Psoas muscle (tissue), 7 donors: ENCODE measurements at regions not wholly inside any gene's neighbourhood (a gene's known extent, or its start where the extent isn't known, plus 50 kb on each side); places are given as distances from the start of the nearest gene placed in this dataset.
"Not testable (repeated sequence)": the region's sequence is repeated elsewhere in the genome, so short reads cannot be mapped to it uniquely, and the experiment has no call there.

Source experiments
- ATAC-seq, 4 donors: fragments of 200-7000 bp; cut with Tn5 transposase; one replicate each; pipeline ENCODE4 v1.9.1; 2020; ENCODE audit warnings: moderate library complexity in 3 of 4, mild to moderate bottlenecking in 2 of 4
- DNase-seq, 2 donors: peaks; one replicate each; pipeline ENCODE4 v3.0.0-alpha.2; 2020
- H3K27ac ChIP-seq: fragments of 200-600 bp; one replicate; pipeline ENCODE4 v1.8.0; 2022
- H3K27me3 ChIP-seq, 3 donors: fragments of 200-600 bp in 1 of 3; one replicate each; pipeline versions ENCODE4 v1.6.1 to v1.8.0; 2013 to 2022; ENCODE audit warnings: low read length in 2 of 3, mild to moderate bottlenecking in 2 of 3, moderate library complexity in 1 of 3; ENCODE audit not compliant: insufficient read depth in 3 of 3
- H3K36me3 ChIP-seq, 2 donors: fragments of 200-600 bp in 1 of 2; one replicate each; pipeline versions ENCODE4 v1.6.1 to v1.8.0; 2013 to 2022; ENCODE audit warnings: low read depth in 1 of 2, mild to moderate bottlenecking in 1 of 2, moderate library complexity in 1 of 2; ENCODE audit not compliant: insufficient read depth in 1 of 2
- H3K4me1 ChIP-seq: fragments of 200-600 bp; one replicate; pipeline ENCODE4 v1.8.0; 2022
- H3K4me3 ChIP-seq: fragments of 200-600 bp; one replicate; pipeline ENCODE4 v1.8.0; 2022; ENCODE audit warnings: mild to moderate bottlenecking
- H3K9me3 ChIP-seq: fragments of 200-600 bp; one replicate; pipeline ENCODE4 v1.8.0; 2022
- WGBS, 3 donors: extraction: QIAGEN DNeasy Blood & Tissue Kit; methylation state at CpG; one replicate each; pipeline versions ENCODE4 v1.1.6 to v1.1.7; 2013; 5-methylcytosine and 5-hydroxymethylcytosine counted together
- intact Hi-C, 2 donors: fragments of 100-400 bp; cut with DNase I; formaldehyde crosslinking; loops; one replicate each; pipeline versions ENCODE4 v1.11.0 to v1.14.2; 2022
- TF ChIP-seq, protein P1 (sequence below): fragments of 200-600 bp; IDR thresholded peaks from one replicate; pipeline ENCODE4 v1.8.0; 2022; ENCODE audit warnings: antibody characterized with exemption
- donor health status: healthy with polysubstance abuse.
- donor health status: DM: no; HTN: no; CAD: no; lungs with moderate emphysema.
- donor health status: Bipolar disorder and iron deficiency.
- donor health status: healthy.
- donor health status: DM: yes; HTN: yes; CAD: no.
- donor health status: DM: no; HTN: no; CAD: no.
- donor health status: DM: yes; HTN: yes; CAD: no.

DNA sequence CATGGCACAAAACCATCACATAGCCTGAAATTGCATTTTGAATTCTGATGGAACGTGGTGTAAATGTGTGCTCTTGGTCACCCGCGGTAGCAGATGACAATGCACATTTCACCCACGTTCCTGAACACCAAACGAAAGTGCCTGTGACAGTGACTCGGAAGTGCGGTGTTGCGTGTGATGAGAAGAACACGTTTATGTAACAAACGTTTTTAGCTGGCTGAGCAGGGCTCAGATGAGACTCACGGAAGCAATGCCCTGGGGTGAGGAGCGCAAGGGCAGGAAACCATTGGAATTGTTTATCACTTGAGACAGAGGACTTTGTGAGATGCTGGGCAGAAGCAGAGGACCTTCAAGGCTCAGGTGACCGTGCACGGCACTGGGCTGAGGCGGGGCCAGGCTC, 449.2 kb upstream of the CFAP20DC start:
- TF ChIP-seq, protein P1, sequence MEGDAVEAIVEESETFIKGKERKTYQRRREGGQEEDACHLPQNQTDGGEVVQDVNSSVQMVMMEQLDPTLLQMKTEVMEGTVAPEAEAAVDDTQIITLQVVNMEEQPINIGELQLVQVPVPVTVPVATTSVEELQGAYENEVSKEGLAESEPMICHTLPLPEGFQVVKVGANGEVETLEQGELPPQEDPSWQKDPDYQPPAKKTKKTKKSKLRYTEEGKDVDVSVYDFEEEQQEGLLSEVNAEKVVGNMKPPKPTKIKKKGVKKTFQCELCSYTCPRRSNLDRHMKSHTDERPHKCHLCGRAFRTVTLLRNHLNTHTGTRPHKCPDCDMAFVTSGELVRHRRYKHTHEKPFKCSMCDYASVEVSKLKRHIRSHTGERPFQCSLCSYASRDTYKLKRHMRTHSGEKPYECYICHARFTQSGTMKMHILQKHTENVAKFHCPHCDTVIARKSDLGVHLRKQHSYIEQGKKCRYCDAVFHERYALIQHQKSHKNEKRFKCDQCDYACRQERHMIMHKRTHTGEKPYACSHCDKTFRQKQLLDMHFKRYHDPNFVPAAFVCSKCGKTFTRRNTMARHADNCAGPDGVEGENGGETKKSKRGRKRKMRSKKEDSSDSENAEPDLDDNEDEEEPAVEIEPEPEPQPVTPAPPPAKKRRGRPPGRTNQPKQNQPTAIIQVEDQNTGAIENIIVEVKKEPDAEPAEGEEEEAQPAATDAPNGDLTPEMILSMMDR, result no peak
- Histone ChIP-seq H3K4me1 (no peaks in the 10 kb centered on the region), H3K36me3 (no peaks in the 10 kb centered on the region), H3K27ac (no peak overlapping the region), H3K27me3 (no peaks in the 10 kb centered on the region), H3K9me3 (no peaks in the 10 kb centered on the region), H3K4me3 (no peak overlapping the region)
- DNase-seq (no peak), ATAC-seq (no peak)
- intact Hi-C loops, result no loop called here
- WGBS, 3 donors, result 79 to 89% (median 82%) methylated on average over 15 of the region's 15 CpGs

DNA sequence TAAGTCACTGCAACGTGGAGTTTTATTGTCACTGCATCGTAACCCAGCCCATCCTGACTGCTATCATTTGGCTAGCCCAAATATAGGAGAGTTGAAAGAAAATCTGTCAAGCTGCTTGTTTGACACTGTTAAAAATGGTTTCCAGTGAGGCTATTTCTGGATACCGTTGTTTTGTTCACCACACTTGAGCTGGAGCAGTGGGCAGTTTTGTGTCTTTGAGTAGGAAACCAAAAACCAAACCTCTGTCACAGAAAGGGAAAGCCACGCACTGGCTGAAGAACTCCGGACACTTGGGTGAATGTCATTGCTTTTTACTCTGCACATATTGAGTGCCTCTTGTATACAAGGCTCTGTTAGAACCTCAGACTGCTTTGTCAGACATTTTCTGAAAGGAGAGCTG, 446.4 kb upstream of the CFAP20DC start:
- intact Hi-C loops, result no loop called here
- 80 to 87% (median 85%) methylated on average over 5 of the region's 5 CpGs for WGBS, 3 donors
- no peaks in the 10 kb centered on the region for H3K9me3 ChIP-seq
- H3K27ac ChIP-seq, result no peak overlapping the region
- ATAC-seq (no peak), DNase-seq (no peak)
- no peaks in the 10 kb centered on the region for H3K27me3 ChIP-seq
- H3K4me1 ChIP-seq, result no peaks in the 10 kb centered on the region
- H3K36me3 ChIP-seq, result no peaks in the 10 kb centered on the region
- TF ChIP-seq, protein P1, result no peak
- H3K4me3 ChIP-seq, result no peak overlapping the region

DNA sequence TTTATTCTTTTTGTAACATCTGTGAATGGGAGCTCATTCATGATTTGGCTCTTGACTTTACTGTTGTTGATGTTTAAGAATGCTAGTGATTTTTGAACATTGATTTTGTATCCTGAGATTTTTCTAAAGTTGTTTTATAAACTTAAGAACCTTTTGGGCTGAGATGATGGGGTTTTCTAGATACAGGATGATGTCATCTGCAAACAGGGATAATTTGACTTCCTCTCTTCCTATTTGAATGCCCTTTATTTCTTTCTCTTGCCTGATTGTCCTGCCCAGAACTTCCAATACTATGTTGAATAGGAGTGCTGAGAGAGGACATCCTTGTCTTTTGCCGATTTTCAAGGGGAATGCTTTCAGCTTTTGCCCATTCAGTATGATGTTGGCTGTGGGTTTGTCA, 445.1 kb upstream of the CFAP20DC start:
- ATAC-seq, DNase-seq, H3K9me3 ChIP-seq, H3K27ac ChIP-seq, intact Hi-C loops, H3K4me1 ChIP-seq, H3K4me3 ChIP-seq, H3K27me3 ChIP-seq, H3K36me3 ChIP-seq: not testable (repeated sequence)
- WGBS, 3 donors, result 87 to 89% (median 87%) methylated on average over 1 of the region's 1 CpG

DNA sequence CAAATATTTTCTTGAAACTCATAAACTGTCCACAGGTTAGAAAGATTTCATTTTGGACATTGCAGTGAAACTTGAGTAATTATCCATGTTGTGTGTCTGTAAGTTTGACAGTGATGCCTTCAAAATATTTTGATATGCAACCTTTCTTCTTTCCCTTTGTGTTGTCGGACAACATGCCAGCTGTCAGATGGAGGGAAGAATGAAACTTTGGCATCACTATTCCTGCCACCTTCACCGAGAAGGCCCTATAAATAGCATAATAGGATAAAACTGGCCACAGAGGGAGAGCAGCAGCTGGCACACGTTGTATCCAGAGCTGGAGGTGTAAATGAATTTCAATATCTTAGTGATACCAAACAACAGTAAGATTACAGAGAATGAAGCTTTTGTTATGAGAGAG, 436.7 kb upstream of the CFAP20DC start:
- no peak overlapping the region for H3K4me3 ChIP-seq
- intact Hi-C loops, result no loop called here
- H3K36me3 ChIP-seq, result no peaks in the 10 kb centered on the region
- H3K9me3 ChIP-seq, result no peaks in the 10 kb centered on the region
- no peaks in the 10 kb centered on the region for H3K4me1 ChIP-seq
- no peak overlapping the region for H3K27ac ChIP-seq
- ATAC-seq (no peak), DNase-seq (no peak)
- 22 to 34% (median 23%) methylated on average over 3 of the region's 3 CpGs for WGBS, 3 donors
- TF ChIP-seq, protein P1, result no peak
- H3K27me3 ChIP-seq, result no peaks in the 10 kb centered on the region

DNA sequence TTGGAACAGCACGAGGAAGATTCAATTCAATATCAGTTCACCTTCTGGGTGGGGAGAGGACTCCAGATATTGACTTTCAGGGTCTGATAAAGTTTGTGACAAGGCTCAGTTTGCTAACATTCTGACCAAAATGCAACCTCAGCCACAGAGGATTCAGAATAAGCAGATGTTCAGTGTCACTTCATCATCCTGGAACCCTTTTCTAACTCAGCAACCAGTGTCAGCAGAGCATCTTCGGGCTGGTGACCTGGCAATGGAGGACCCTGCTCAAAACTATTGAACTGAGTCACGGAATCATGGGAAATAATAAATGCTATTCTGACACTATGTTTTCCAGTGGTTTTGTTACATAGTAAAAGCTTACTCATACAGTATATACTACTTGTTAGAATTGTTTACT, 433.4 kb upstream of the CFAP20DC start:
- Histone ChIP-seq H3K36me3 (no peaks in the 10 kb centered on the region), H3K9me3 (no peaks in the 10 kb centered on the region), H3K27me3 (no peaks in the 10 kb centered on the region), H3K27ac (no peak overlapping the region), H3K4me1 (no peaks in the 10 kb centered on the region), H3K4me3 (no peak overlapping the region)
- 91 to 94% (median 93%) methylated on average over 3 of the region's 3 CpGs for WGBS, 3 donors
- intact Hi-C loops, result no loop called here
- no peak for ATAC-seq
- TF ChIP-seq, protein P1, result no peak
- no peak for DNase-seq
